ENCODE measurements at regions not wholly inside any gene's neighbourhood (a gene's known extent, or its start where the extent isn't known, plus 50 kb on each side); places are given as distances from the start of the nearest gene placed in this dataset.
"Not testable (repeated sequence)": the region's sequence is repeated elsewhere in the genome, so short reads cannot be mapped to it uniquely, and the experiment has no call there.

DNA sequence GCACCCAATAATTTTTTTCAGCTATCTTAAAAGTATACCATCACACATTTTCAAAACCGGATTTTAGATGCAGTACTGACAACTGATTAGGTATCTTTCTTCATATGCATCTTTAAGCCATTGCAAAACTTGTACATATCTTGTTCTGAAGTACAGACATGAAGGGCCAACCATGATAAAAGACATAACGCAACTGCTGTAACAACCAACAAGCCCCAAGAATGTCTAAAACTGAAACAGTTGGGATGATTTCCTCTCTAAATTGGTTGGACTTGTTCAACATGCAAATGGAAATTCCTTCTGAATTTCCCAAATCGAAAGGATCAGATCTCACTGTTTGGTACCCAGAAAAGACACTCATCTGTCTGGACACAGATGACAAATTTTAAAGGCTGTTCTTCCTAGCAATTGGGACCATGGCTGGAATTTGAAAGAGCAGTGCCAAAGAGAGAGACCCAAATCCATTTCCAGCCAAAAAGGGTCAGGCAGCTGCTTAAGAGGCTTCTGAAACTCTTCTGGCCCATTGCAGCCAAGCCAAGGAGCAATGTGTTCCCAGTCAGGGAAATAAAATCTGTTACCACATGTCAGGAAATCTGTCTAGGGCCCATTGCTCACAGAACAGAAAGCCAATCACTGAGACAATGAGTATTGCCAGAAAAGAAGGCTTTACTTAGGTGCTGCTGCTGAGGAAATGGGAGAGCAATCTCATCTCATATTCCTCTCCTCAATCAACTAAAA lies 1122.4 kb upstream of the USP15 start:
- no peak for DNase-seq

DNA sequence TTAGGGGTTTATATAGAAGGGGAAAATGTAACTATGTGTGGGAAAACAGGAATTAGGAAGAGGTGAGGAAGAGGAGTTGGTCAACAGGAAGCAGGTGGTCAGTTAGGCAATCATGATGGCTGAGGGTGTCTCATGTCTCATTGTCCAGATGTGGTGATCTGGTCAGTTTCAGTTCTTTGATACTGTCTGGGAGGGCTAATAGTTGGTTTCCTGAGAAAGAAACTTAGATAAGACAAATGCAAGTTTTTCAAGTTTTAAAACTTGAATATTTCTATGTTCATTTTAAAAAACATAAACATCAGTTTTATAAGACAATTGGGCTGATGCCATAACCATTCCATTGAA lies 1121.8 kb upstream of the USP15 start:
- no peak for DNase-seq

DNA sequence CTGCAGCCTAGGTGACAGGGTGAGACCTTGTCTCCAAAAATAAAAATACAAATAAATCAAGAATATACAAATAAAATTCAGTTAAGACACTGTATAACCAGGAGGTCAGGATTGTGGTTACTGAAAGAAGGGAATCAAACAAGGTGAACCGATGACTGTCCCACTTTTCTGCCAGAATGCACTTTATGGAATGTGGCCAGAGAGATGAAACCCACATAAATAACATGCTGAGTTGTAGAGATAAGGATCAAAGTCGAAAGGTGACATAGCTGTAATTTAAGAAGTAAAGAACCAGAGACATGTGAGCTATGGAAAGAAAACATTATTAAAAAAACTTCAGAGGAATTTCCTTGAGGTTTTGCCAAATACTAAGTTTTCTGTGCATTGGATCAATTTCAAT lies 1098.2 kb upstream of the USP15 start:
- DNase-seq = no peak

- DNase-seq = no peak
Observed at GRCh38 chr12:61188801-61189595, 1071.2 kb upstream of the USP15 start.

DNA sequence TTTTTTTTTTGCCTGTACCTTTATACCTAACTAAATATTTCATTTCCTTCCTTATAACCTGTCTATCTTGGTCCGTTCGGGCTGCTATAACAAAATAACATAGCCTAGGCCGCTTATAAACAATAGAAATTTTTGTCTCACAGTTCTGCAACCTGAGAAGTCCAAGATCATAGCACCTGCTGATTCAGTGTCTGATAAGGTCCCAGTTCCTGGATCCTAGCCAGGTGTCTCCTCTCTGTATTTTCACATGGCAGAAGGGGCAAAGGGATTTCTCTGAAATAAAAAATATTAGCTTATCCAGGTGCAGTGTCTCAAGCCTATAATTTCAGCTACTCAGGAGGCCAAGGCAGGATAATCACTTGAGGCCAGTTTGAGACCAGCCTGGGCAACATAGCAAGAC lies 1046.6 kb upstream of the USP15 start:
- no peak for DNase-seq

- DNase-seq = no peak
Observed at GRCh38 chr12:61220337-61220736, 1039.9 kb upstream of the USP15 start.

- DNase-seq = no peak
Observed at GRCh38 chr12:61232040-61232439, 1028.2 kb upstream of the USP15 start.

DNA sequence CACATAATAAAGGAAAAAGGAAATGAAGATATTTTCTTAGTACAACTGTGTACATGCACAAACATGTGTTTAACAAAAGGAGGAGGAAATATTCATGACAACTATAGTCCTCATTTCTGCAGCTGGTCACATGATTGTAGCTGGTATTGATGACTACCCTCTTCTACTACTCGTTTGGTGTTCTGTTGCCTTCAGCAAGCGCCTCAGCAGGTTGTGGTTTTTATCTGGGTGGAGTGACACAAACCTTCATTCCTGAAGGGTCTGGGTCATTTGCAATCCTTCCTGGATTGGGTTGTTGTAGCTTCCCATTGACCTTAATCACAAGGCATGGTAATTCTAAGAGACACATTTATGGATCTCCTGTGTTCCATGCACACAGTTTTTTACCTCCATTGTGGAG lies 1009.9 kb upstream of the USP15 start:
- DNase-seq = no peak

- no peak for DNase-seq
Observed at GRCh38 chr12:61251076-61251475, 1009.1 kb upstream of the USP15 start.

DNA sequence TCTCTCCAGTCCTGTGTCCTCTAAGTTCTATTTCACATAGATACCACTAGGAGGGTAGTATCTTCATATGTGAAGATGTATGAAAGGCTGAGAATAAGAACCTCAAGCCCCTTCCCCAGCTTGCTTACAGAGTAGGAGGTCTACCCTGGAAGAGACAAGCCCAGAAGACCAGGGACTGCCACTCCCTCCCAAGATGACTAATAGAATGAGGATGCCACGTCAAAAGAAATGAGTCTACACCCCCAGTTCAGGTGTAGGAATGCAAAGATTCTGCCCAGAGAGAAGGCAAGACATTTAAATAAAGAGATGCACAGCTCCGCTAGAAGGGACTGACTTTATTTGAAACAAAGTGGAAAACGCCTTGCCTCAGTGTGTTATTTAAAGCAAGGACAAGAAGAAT lies 1006.0 kb upstream of the USP15 start:
- DNase-seq = no peak

GRCh38 chr12:61264294-61264693 lies 995.9 kb upstream of the USP15 start:
- DNase-seq = not testable (repeated sequence)

DNA sequence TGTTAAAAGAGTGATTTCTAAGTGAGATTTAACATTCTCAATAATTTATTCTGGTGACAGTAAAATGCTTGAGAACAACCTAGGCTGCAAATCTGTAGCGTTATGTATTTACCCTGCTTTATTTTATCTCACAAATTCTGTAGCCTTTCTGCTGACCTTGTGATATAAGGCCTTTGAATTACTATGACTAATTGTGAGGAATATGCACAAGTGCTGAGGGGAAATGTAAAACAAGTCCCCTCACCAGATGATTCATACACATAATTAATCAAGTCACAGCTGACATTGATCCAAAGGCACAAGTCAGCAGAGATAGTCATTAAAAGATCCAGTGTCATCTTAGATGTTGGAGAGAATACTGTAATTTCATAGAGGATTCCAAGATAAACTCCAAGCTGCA lies 992.7 kb upstream of the USP15 start:
- no peak for DNase-seq

DNA sequence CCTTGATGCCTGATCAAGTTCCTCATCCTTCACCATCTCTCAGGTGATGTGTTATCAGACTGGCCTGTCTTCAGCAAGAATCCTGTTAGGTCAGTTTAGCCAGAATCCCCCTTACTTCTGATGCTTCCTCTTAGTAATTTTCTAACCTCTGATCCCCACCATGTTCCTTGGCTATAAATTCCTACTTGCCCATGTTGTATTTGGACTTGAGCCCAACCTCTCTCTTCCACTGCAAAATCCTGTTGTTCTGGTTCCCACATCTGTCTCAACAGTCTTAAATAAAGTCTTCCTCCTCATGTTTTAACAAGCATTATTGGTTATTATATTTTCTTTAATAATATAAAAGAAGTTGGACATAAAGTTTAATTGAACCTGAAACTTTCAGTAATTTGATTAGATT lies 987.8 kb upstream of the USP15 start:
- no peak for DNase-seq

- no peak for DNase-seq
Observed at GRCh38 chr12:61282790-61283575, 977.2 kb upstream of the USP15 start.

DNA sequence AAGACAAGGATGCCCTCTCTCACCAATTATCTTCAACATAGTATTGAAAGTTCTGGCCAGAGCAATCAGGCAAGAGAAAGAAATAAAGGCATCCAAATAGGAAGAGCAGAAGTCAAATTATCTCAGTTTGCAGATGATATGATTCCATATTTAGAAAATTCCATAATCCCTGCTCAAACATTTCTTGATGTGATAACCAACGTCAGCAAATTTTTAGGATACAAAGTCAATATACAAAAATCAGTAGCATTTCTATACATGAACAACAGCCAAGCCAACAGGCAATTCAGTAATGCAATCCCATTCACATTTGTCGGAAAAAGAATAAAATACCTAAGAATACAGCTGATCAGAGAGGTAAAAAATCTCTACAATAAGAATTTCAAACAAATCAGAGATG lies 969.7 kb upstream of the USP15 start:
- no peak for DNase-seq

DNA sequence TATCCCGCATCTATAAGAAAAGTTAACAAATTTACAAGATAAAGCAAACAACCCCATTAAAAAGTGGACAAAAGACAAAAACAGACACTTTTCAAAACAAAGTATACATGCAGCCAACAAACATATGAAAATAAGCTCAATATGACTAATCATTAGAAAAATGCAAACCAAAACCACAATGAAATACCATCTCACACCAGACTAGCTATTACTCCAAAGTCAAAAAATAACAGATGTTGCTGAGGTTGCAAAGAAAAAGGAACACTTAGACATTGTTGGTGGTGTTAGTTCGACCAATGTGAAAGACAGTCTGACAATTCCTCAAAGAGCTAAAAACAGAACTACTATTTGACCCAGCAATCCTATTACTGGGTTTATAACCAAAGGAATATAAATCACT lies 968.6 kb upstream of the USP15 start:
- DNase-seq = no peak

GRCh38 chr12:61294011-61294410 lies 966.2 kb upstream of the USP15 start:
- not testable (repeated sequence) for DNase-seq

DNA sequence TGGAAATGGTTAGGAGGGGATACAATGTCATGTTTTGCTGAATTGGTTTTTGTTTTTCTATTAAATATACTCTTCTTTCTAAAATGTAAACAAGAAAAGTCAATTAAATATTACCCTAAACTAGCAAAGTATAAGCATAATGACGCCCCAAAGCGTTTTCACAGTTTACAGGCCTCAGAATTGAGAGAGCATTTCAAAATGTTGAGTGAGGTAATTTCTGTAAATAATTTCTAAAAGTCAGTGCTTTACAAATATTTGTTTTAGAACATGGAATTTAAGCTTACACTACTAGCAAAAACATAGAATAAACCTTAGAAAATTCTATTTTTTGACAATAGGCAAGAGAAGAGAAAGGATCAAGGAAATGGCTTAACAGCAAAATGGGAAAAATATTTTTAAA lies 958.4 kb upstream of the USP15 start:
- no peak for DNase-seq

DNA sequence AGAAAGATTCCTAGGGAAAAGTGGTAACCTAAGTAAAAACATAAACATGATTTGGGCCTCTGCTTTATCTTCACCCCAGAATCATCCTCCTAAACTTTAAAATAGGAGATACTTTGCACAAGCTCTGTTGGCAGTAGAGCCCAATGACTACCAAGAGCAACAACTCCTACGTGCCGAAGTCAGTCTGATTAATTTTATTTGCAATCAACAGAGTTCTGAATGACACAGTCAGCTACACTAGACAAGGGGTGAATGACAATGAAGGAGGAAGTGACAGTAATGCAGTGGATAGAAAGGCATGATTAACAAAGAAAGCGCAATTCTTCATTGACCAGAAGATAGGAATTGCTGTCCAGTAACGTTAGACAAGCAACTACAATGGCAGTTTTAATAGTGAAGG lies 957.9 kb upstream of the USP15 start:
- no peak for DNase-seq

GRCh38 chr12:61308220-61308619 lies 952.0 kb upstream of the USP15 start:
- no peak for DNase-seq

- no peak for DNase-seq
Observed at GRCh38 chr12:61311413-61311812, 948.8 kb upstream of the USP15 start.

- DNase-seq = no peak
Observed at GRCh38 chr12:61348871-61349270, 911.3 kb upstream of the USP15 start.

- DNase-seq = no peak
Observed at GRCh38 chr12:61355105-61355504, 905.1 kb upstream of the USP15 start.

DNA sequence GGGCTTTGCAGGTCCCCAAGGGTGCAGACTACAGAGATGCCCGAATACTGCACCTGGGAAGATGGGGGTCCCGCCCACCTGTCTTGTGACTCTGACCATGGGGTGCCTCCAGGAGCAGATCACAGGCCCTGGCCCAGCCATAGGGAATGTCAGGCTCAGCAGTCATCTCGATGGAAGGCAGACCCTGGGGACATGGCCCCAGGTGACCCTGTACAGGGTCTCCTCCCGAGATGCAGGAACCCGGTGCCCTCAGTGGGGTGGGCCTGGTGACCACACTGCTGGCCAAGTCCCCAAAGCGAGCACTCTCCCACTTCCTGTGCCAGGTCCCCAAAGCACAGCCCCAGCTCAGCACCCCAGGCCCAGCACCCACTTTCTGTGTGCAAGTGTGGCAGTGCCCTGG lies 903.7 kb upstream of the USP15 start:
- DNase-seq = no peak
